Liver (tissue), 8 donors: ENCODE measurements at regions not wholly inside any gene's neighbourhood (a gene's known extent, or its start where the extent isn't known, plus 50 kb on each side); places are given as distances from the start of the nearest gene placed in this dataset.

Source experiments
- DNase-seq: peaks from one replicate; pipeline ENCODE4 v3.0.0-alpha.2; 2017; ENCODE audit warnings: low spot score
- H3K27ac ChIP-seq, 2 donors: one replicate each; pipeline ENCODE4 v1.7.0; 2013; ENCODE audit warnings: inconsistent platforms in 2 of 2, low read length in 2 of 2, control low read depth in 1 of 2, low read depth in 1 of 2, mild to moderate bottlenecking in 1 of 2
- H3K27me3 ChIP-seq, 4 donors: one replicate each; pipeline versions ENCODE4 v1.6.1 to v1.7.0; 2013; ENCODE audit warnings: low read length in 3 of 4, inconsistent platforms in 1 of 4, mild to moderate bottlenecking in 1 of 4, moderate library complexity in 1 of 4; ENCODE audit not compliant: control insufficient read depth in 4 of 4, insufficient read depth in 4 of 4
- H3K36me3 ChIP-seq, 4 donors: one replicate each; pipeline versions ENCODE4 v1.6.1 to v1.7.0; 2013; ENCODE audit warnings: low read length in 3 of 4, mild to moderate bottlenecking in 3 of 4, low read depth in 1 of 4, moderate library complexity in 1 of 4; ENCODE audit not compliant: control insufficient read depth in 4 of 4, insufficient read depth in 3 of 4
- H3K4me1 ChIP-seq, 4 donors: one replicate each; pipeline versions ENCODE4 v1.6.1 to v1.7.0; 2013; ENCODE audit warnings: low read length in 3 of 4, mild to moderate bottlenecking in 3 of 4, moderate library complexity in 1 of 4; ENCODE audit not compliant: control insufficient read depth in 4 of 4, insufficient read depth in 4 of 4
- H3K4me3 ChIP-seq, 3 donors: one replicate each; pipeline versions ENCODE4 v1.6.1 to v1.7.0; 2013; ENCODE audit warnings: low read length in 3 of 3, control low read depth in 1 of 3, low read depth in 1 of 3, mild to moderate bottlenecking in 1 of 3
- H3K9ac ChIP-seq, 2 donors: one replicate each; pipeline ENCODE4 v1.7.0; 2013; ENCODE audit warnings: low read length in 2 of 2, mild to moderate bottlenecking in 2 of 2, moderate library complexity in 2 of 2, control low read depth in 1 of 2, low read depth in 1 of 2
- H3K9me3 ChIP-seq, 4 donors: one replicate each; pipeline versions ENCODE4 v1.6.1 to v1.7.0; 2013; ENCODE audit warnings: low read length in 3 of 4; ENCODE audit not compliant: control insufficient read depth in 4 of 4
- ATF3 ChIP-seq: IDR thresholded peaks from 2 replicates; pipeline ENCODE4 v1.6.1; 2016; ENCODE audit warnings: antibody characterized with exemption
- EGR1 ChIP-seq, 2 donors: IDR thresholded peaks; 2 replicates each; pipeline ENCODE4 v1.6.1; 2016 to 2018; ENCODE audit warnings: antibody characterized with exemption in 2 of 2, low read depth in 2 of 2
- FOXA1 ChIP-seq: IDR thresholded peaks from 2 replicates; pipeline ENCODE4 v1.6.1; 2016; ENCODE audit warnings: antibody characterized with exemption
- FOXA2 ChIP-seq: IDR thresholded peaks from 2 replicates; pipeline ENCODE4 v1.6.1; 2016; ENCODE audit warnings: antibody characterized with exemption
- GABPA ChIP-seq, 2 donors: IDR thresholded peaks in 1 of 2; conservative IDR thresholded peaks in 1 of 2; 2 replicates each; pipeline ENCODE4 v1.6.1; 2016; ENCODE audit warnings: antibody characterized with exemption in 2 of 2, mild to moderate bottlenecking in 1 of 2, moderate library complexity in 1 of 2
- HNF4A ChIP-seq, 2 donors: conservative IDR thresholded peaks; 2 replicates each; pipeline ENCODE4 v1.6.1; 2016; ENCODE audit warnings: antibody characterized with exemption in 2 of 2, mild to moderate bottlenecking in 2 of 2
- HNF4G ChIP-seq: IDR thresholded peaks from 2 replicates; pipeline ENCODE4 v1.6.1; 2016; ENCODE audit warnings: antibody characterized with exemption
- JUND ChIP-seq, 2 donors: IDR thresholded peaks; 2 replicates each; pipeline ENCODE4 v1.6.1; 2016; ENCODE audit warnings: antibody characterized with exemption in 2 of 2
- MAX ChIP-seq: IDR thresholded peaks from 2 replicates; pipeline ENCODE4 v1.6.1; 2016; ENCODE audit warnings: antibody characterized with exemption
- NR2F2 ChIP-seq: IDR thresholded peaks from 2 replicates; pipeline ENCODE4 v1.6.1; 2016; ENCODE audit warnings: antibody characterized with exemption
- RAD21 ChIP-seq, 2 donors: IDR thresholded peaks; 2 replicates each; pipeline ENCODE4 v1.6.1; 2016; ENCODE audit warnings: antibody characterized with exemption in 2 of 2, mild to moderate bottlenecking in 2 of 2
- RXRA ChIP-seq, 2 donors: IDR thresholded peaks; 2 replicates each; pipeline ENCODE4 v1.6.1; 2017 to 2018; ENCODE audit warnings: antibody characterized with exemption in 2 of 2, mild to moderate bottlenecking in 1 of 2
- SP1 ChIP-seq: IDR thresholded peaks from 2 replicates; pipeline ENCODE4 v1.6.1; 2018; ENCODE audit warnings: antibody characterized with exemption, mild to moderate bottlenecking
- TAF1 ChIP-seq: conservative IDR thresholded peaks from 2 replicates; pipeline ENCODE4 v1.6.1; 2016; ENCODE audit warnings: antibody characterized with exemption, mild to moderate bottlenecking
- YY1 ChIP-seq: IDR thresholded peaks from 2 replicates; pipeline ENCODE4 v1.6.1; 2016; ENCODE audit warnings: antibody characterized with exemption, mild to moderate bottlenecking
- WGBS: extraction: QIAGEN DNeasy Blood & Tissue Kit; methylation state at CpG from one replicate; pipeline ENCODE4 v1.1.7; 2013; 5-methylcytosine and 5-hydroxymethylcytosine counted together
- TF ChIP-seq, protein P1 (sequence below): fragments of 150-350 bp; IDR thresholded peaks from 2 replicates; pipeline ENCODE4 v1.5.1; 2017; ENCODE audit warnings: improper control_type of control experiment, low read depth, low read length; ENCODE audit not compliant: missing input control
- TF ChIP-seq, protein P2 (sequence below): IDR thresholded peaks from 2 replicates; pipeline ENCODE4 v1.6.1; 2016; ENCODE audit warnings: antibody characterized with exemption, mild to moderate bottlenecking
- TF ChIP-seq, protein P3 (sequence below): IDR thresholded peaks from 2 replicates; pipeline ENCODE4 v1.6.1; 2016; ENCODE audit warnings: antibody characterized with exemption
- donor health status: healthy.
- donor health status: healthy.
- donor health status: healthy.
- donor health status: healthy.
- donor health status: healthy.

- WGBS, result 77% methylated on average over 5 of the region's 5 CpGs
- no peak overlapping the region for H3K9ac ChIP-seq
- TF ChIP-seq, protein P1, sequence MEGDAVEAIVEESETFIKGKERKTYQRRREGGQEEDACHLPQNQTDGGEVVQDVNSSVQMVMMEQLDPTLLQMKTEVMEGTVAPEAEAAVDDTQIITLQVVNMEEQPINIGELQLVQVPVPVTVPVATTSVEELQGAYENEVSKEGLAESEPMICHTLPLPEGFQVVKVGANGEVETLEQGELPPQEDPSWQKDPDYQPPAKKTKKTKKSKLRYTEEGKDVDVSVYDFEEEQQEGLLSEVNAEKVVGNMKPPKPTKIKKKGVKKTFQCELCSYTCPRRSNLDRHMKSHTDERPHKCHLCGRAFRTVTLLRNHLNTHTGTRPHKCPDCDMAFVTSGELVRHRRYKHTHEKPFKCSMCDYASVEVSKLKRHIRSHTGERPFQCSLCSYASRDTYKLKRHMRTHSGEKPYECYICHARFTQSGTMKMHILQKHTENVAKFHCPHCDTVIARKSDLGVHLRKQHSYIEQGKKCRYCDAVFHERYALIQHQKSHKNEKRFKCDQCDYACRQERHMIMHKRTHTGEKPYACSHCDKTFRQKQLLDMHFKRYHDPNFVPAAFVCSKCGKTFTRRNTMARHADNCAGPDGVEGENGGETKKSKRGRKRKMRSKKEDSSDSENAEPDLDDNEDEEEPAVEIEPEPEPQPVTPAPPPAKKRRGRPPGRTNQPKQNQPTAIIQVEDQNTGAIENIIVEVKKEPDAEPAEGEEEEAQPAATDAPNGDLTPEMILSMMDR, result no peak
- TF ChIP-seq ATF3 (no peak), HNF4A (conservative IDR thresholded peaks at IDR 0.05) (no peak), RAD21 (IDR thresholded peaks at IDR 0.05) (no peak), YY1 (no peak), MAX (no peak), HNF4G (no peak), FOXA1 (no peak), FOXA2 (no peak), JUND (IDR thresholded peaks at IDR 0.05) (no peak), EGR1 (IDR thresholded peaks at IDR 0.05; ENCODE audit: low read depth in 2 of 2) (no peak), NR2F2 (no peak), TAF1 (no peak), GABPA (IDR thresholded peaks at IDR 0.05 in 1 of 2, conservative IDR thresholded peaks at IDR 0.05 in 1 of 2) (no peak)
- TF ChIP-seq, protein P2, sequence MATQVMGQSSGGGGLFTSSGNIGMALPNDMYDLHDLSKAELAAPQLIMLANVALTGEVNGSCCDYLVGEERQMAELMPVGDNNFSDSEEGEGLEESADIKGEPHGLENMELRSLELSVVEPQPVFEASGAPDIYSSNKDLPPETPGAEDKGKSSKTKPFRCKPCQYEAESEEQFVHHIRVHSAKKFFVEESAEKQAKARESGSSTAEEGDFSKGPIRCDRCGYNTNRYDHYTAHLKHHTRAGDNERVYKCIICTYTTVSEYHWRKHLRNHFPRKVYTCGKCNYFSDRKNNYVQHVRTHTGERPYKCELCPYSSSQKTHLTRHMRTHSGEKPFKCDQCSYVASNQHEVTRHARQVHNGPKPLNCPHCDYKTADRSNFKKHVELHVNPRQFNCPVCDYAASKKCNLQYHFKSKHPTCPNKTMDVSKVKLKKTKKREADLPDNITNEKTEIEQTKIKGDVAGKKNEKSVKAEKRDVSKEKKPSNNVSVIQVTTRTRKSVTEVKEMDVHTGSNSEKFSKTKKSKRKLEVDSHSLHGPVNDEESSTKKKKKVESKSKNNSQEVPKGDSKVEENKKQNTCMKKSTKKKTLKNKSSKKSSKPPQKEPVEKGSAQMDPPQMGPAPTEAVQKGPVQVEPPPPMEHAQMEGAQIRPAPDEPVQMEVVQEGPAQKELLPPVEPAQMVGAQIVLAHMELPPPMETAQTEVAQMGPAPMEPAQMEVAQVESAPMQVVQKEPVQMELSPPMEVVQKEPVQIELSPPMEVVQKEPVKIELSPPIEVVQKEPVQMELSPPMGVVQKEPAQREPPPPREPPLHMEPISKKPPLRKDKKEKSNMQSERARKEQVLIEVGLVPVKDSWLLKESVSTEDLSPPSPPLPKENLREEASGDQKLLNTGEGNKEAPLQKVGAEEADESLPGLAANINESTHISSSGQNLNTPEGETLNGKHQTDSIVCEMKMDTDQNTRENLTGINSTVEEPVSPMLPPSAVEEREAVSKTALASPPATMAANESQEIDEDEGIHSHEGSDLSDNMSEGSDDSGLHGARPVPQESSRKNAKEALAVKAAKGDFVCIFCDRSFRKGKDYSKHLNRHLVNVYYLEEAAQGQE, result no peak
- TF ChIP-seq, protein P3, sequence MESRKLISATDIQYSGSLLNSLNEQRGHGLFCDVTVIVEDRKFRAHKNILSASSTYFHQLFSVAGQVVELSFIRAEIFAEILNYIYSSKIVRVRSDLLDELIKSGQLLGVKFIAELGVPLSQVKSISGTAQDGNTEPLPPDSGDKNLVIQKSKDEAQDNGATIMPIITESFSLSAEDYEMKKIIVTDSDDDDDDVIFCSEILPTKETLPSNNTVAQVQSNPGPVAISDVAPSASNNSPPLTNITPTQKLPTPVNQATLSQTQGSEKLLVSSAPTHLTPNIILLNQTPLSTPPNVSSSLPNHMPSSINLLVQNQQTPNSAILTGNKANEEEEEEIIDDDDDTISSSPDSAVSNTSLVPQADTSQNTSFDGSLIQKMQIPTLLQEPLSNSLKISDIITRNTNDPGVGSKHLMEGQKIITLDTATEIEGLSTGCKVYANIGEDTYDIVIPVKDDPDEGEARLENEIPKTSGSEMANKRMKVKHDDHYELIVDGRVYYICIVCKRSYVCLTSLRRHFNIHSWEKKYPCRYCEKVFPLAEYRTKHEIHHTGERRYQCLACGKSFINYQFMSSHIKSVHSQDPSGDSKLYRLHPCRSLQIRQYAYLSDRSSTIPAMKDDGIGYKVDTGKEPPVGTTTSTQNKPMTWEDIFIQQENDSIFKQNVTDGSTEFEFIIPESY, result no peak
- H3K4me3 ChIP-seq, result no peak overlapping the region
- H3K36me3 ChIP-seq, result no peaks in the 10 kb centered on the region
- no peak overlapping the region for H3K27ac ChIP-seq
- H3K4me1 ChIP-seq, result no peaks in the 10 kb centered on the region
- H3K27me3 ChIP-seq, result no peaks in the 10 kb centered on the region
- H3K9me3 ChIP-seq, result no peaks in the 10 kb centered on the region
- no peak for DNase-seq
Measured at GRCh38 chr4:53720776-53721175, 129.5 kb upstream of the LNX1 start.

DNA sequence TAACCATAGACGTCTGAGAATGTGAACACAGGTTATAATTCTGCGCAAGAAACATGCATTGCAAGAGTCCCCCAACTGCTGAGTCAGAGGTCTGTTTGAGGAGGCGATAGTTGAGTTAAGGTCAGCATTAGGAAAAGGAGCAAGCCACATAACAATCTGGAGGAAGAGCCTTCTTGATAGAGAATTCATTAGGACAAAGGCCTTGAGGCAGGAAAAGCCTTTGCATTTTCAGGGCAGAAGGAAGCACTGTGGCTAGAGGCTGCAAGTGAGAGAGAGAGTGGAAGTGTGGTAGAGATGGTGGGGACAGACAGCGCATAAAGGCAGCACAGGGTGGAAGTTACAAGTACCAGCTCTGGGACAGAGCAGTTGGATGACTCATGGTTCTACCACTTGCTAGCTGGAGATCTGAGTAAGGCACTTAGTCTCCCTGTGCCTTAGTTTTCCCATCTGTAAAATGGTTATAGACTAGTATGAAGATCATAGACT lies 125.8 kb upstream of the LNX1 start:
- Histone ChIP-seq H3K4me1 (no peaks in the 10 kb centered on the region), H3K27me3 (no peaks in the 10 kb centered on the region), H3K36me3 (no peaks in the 10 kb centered on the region), H3K9ac (no peak overlapping the region), H3K27ac (no peak overlapping the region), H3K4me3 (no peak overlapping the region), H3K9me3 (no peaks in the 10 kb centered on the region)
- DNase-seq, result no peak
- 65% methylated on average over 4 of the region's 4 CpGs for WGBS
- TF ChIP-seq FOXA1, result no peak
- TF ChIP-seq FOXA2, result no peak
- TF ChIP-seq RAD21 (IDR thresholded peaks at IDR 0.05), result peak; percentile 32 to 42
- TF ChIP-seq, protein P1, result no peak
- peak; percentile 16 for TF ChIP-seq SP1
- TF ChIP-seq NR2F2, result peak; percentile 92
- TF ChIP-seq MAX, result peak; percentile 11
- TF ChIP-seq, protein P3, result no peak
- TF ChIP-seq RXRA (IDR thresholded peaks at IDR 0.05), result peak in 1 of 2 donors; percentile 39
